SK-N-MC (cell line): ENCODE measurements at regions not wholly inside any gene's neighbourhood (a gene's known extent, or its start where the extent isn't known, plus 50 kb on each side); places are given as distances from the start of the nearest gene placed in this dataset.

Experiments used
- DNase-seq: peaks from one replicate; pipeline ENCODE4 v3.0.0-alpha.2; 2011; ENCODE audit warnings: low read depth, low spot score
- H3K27ac ChIP-seq: fragments of 200-600 bp; sonication (generic); 2 replicates; pipeline ENCODE4 v1.5.1; 2016; ENCODE audit warnings: mixed run types
- H3K36me3 ChIP-seq: fragments of 200-600 bp; sonication (generic); 2 replicates; pipeline ENCODE4 v1.6.1; 2017; ENCODE audit warnings: antibody characterized with exemption, low read length, mixed read lengths; ENCODE audit not compliant: insufficient read depth
- H3K4me3 ChIP-seq: fragments of 200-600 bp; sonication (generic); 2 replicates; pipeline ENCODE4 v1.5.1; 2016
- H3K9ac ChIP-seq: fragments of 200-600 bp; sonication (generic); 2 replicates; pipeline ENCODE4 v1.8.0; 2017; ENCODE audit warnings: mixed run types, mixed read lengths; ENCODE audit not compliant: insufficient read length
- H3K9me3 ChIP-seq: fragments of 200-600 bp; sonication (generic); 2 replicates; pipeline ENCODE4 v1.6.1; 2017; ENCODE audit warnings: low read depth, mild to moderate bottlenecking, antibody characterized with exemption, low read length, moderate library complexity, mixed read lengths
- EZH2 ChIP-seq: fragments of 200-600 bp; sonication (generic); IDR thresholded peaks from one replicate; pipeline ENCODE4 v1.6.1; 2017; ENCODE audit warnings: antibody characterized with exemption
- FOXP2 ChIP-seq: optimal IDR thresholded peaks from 2 replicates; pipeline ENCODE3; 2011; ENCODE audit warnings: mild to moderate bottlenecking, moderate library complexity; ENCODE audit not compliant: insufficient read depth; ENCODE audit errors: extremely low read length, control extremely low read depth
- POLR2AphosphoS5 ChIP-seq: IDR thresholded peaks from 2 replicates; pipeline ENCODE4 v1.6.1; 2012; ENCODE audit warnings: mild to moderate bottlenecking, low read depth, low read length, borderline replicate concordance

- Histone ChIP-seq H3K36me3 (no peaks in the 10 kb centered on the region), H3K4me3 (no peak overlapping the region), H3K9me3 (no peaks in the 10 kb centered on the region), H3K9ac (no peak overlapping the region), H3K27ac (no peak overlapping the region)
- TF ChIP-seq EZH2 (no peak), FOXP2 (no peak), POLR2AphosphoS5 (no peak)
- DNase-seq = no peak
These were observed 491.7 kb downstream of the PRR16 start for GRCh38 chr5:120955795-120956194.

- H3K9me3 ChIP-seq = no peaks in the 10 kb centered on the region
- DNase-seq = no peak
- no peaks in the 10 kb centered on the region for H3K36me3 ChIP-seq
These were observed 494.9 kb downstream of the PRR16 start for GRCh38 chr5:120958877-120959485.

GRCh38 chr5:120960510-120960909, 496.4 kb downstream of the PRR16 start:
- TF ChIP-seq EZH2 (no peak), POLR2AphosphoS5 (no peak), FOXP2 (no peak)
- Histone ChIP-seq H3K36me3 (no peaks in the 10 kb centered on the region), H3K27ac (no peak overlapping the region), H3K9ac (no peak overlapping the region), H3K9me3 (no peaks in the 10 kb centered on the region), H3K4me3 (no peak overlapping the region)
- DNase-seq = no peak

More at GRCh38 chr5:120958877-120959485, 494.9 kb downstream of the PRR16 start:
- H3K4me3 ChIP-seq = no peak overlapping the region
- no peak for TF ChIP-seq EZH2
- TF ChIP-seq POLR2AphosphoS5 = no peak
- TF ChIP-seq FOXP2 = no peak
- H3K9ac ChIP-seq = no peak overlapping the region
- H3K27ac ChIP-seq = no peak overlapping the region

GRCh38 chr5:120967366-120967765, 503.3 kb downstream of the PRR16 start:
- Histone ChIP-seq H3K27ac (no peak overlapping the region), H3K4me3 (no peak overlapping the region), H3K36me3 (no peaks in the 10 kb centered on the region), H3K9me3 (no peaks in the 10 kb centered on the region), H3K9ac (no peak overlapping the region)
- no peak for DNase-seq
- TF ChIP-seq EZH2 = no peak

GRCh38 chr5:120974690-120975089, 510.6 kb downstream of the PRR16 start:
- Histone ChIP-seq H3K9me3 (no peaks in the 10 kb centered on the region), H3K9ac (no peak overlapping the region), H3K36me3 (no peaks in the 10 kb centered on the region), H3K27ac (no peak overlapping the region), H3K4me3 (no peak overlapping the region)
- no peak for DNase-seq
- TF ChIP-seq EZH2 = no peak
- no peak for TF ChIP-seq FOXP2
- no peak for TF ChIP-seq POLR2AphosphoS5

GRCh38 chr5:120982351-120982750, 518.3 kb downstream of the PRR16 start:
- Histone ChIP-seq H3K9me3 (no peaks in the 10 kb centered on the region), H3K36me3 (no peaks in the 10 kb centered on the region), H3K9ac (no peak overlapping the region), H3K4me3 (no peak overlapping the region), H3K27ac (no peak overlapping the region)
- no peak for DNase-seq
- TF ChIP-seq POLR2AphosphoS5 (no peak), FOXP2 (no peak)

- no peak overlapping the region for H3K9ac ChIP-seq
- no peak overlapping the region for H3K4me3 ChIP-seq
- TF ChIP-seq FOXP2 (no peak), POLR2AphosphoS5 (no peak), EZH2 (no peak)
- no peaks in the 10 kb centered on the region for H3K9me3 ChIP-seq
- H3K36me3 ChIP-seq = no peaks in the 10 kb centered on the region
- H3K27ac ChIP-seq = no peak overlapping the region
- DNase-seq = no peak
These were observed 521.4 kb downstream of the PRR16 start for GRCh38 chr5:120985526-120985925.

GRCh38 chr5:120988491-120988890, 524.4 kb downstream of the PRR16 start:
- H3K4me3 ChIP-seq = no peak overlapping the region
- H3K27ac ChIP-seq = no peak overlapping the region
- no peaks in the 10 kb centered on the region for H3K36me3 ChIP-seq
- no peak for DNase-seq
- TF ChIP-seq FOXP2 (no peak), EZH2 (no peak), POLR2AphosphoS5 (no peak)
- no peaks in the 10 kb centered on the region for H3K9me3 ChIP-seq
- H3K9ac ChIP-seq = no peak overlapping the region

- H3K36me3 ChIP-seq = no peaks in the 10 kb centered on the region
- no peaks in the 10 kb centered on the region for H3K9me3 ChIP-seq
- DNase-seq = no peak
- no peak overlapping the region for H3K4me3 ChIP-seq
- H3K27ac ChIP-seq = no peak overlapping the region
- H3K9ac ChIP-seq = no peak overlapping the region
- TF ChIP-seq POLR2AphosphoS5 = no peak
- TF ChIP-seq FOXP2 = no peak
- no peak for TF ChIP-seq EZH2
These were observed 524.8 kb downstream of the PRR16 start for GRCh38 chr5:120988941-120989340.
